LHCN-M2 (cell line): ENCODE measurements at regions not wholly inside any gene's neighbourhood (a gene's known extent, or its start where the extent isn't known, plus 50 kb on each side); places are given as distances from the start of the nearest gene placed in this dataset.
A peak's percentile ranks its signal among the peaks of the same experiment; 100 is the strongest.
"Not testable (repeated sequence)": the region's sequence is repeated elsewhere in the genome, so short reads cannot be mapped to it uniquely, and the experiment has no call there.

ENCODE experiments used
- DNase-seq: peaks from one replicate; pipeline ENCODE4 v3.0.0-alpha.2; 2012; ENCODE audit warnings: low read depth

DNA sequence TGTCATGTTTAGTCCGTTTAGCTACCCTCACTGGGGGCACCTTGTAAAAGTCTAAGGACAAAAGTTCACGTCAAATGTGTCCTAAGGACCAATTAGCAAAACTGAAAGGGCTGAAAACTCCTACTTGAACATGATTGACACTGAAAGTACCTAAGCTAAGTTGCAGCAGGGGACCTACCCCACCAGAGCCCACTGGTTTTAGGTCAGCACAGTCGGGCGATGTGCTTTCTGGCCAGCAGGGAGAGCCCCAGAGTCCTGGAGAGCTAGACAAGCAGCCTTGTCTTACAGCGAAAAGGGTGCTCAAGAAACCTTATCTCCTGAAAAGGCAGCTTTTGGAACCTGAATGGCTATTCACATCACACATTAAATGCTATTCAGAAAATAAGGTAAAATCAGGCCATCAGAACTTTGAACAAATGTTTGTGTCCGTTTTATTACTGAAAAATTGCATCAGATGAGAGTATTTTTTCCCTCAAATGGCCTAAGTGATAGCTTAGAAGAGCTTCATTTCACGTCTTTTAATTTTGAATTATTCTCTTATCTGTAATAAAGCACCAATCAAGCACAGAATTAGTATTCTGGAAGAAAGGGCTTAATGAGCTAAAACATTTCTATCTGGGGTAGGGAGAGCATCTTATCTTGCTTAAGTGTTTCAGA, 52.2 kb upstream of the MKI67 start:
- peak; percentile 23 for DNase-seq

DNA sequence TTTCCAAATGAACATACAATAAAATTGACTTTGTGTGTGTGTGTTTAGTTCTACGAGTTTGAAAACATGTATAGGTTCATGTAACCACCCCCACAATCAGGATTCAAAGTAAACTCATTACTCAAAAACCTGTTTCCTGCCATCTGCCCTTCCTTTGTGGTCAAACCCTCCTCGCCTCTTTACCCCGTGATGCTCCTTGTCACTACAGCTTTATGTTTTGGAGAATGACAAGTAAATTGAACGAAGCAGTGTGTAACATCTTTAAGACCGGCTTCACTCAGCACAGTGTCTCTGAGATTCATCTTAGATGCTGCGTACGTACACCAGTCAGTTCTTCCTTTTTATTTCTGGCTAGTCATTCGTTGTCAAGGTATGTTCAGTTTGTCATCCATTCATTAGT, 54.6 kb upstream of the MKI67 start:
- DNase-seq = no peak

DNA sequence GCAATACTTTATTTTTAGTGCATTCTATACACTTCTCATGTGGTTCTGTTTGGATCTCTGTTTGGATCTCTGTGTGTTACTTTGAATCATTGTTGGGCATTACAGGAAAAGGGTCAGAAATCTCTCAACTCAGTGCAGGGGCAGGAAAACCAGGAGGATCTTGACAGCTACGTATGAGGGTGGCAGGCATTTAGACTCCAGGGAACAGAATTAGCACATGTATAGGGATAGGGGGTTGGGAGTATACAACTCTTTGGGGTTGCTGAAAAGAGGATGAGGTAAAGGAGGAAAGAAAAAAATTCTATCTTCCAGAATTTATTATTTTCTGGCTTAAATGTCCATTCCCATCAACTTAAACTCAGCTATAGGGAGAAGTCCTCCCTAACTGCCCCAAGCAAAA, 59.4 kb upstream of the MKI67 start:
- DNase-seq = no peak

DNA sequence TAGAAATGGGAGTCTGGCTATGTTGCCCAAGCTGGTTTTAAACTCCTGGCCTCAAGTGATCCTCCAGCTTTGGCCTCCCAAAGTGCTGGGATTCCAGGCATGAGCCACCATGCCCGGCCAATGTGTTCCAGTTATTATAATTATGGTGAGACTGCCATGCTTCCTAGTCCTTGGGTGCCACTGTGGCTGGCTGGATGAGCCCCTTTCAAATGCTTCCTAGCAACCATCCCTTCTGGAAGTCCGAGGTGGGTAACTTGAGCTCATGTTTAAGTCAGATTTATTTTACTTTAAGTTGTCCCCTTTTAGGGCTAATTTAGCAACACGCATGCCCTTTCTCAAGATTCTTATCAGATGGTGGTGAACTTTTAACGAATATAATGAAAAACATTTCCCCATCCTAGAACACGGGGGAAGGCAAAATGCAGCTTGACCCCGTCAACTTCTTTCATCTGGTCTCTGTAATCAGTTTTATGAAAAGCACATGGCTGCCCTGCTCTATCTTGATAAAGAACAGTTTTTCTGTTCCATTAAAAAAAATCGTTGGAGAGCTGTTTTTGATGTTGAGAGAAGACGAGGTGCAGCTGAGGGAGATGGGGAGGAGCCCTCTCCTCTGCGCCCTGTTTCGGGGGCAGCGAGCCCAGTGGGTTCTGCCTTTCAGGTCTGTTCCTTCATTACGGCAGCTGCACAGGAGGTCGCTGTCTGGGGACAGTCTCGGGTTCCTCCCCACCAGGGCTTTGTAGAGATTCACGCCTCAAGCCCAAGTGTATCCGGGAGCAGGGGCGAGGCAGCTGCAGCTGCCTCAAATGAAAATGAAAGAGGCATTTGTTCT, 61.0 kb upstream of the MKI67 start:
- DNase-seq = no peak

DNA sequence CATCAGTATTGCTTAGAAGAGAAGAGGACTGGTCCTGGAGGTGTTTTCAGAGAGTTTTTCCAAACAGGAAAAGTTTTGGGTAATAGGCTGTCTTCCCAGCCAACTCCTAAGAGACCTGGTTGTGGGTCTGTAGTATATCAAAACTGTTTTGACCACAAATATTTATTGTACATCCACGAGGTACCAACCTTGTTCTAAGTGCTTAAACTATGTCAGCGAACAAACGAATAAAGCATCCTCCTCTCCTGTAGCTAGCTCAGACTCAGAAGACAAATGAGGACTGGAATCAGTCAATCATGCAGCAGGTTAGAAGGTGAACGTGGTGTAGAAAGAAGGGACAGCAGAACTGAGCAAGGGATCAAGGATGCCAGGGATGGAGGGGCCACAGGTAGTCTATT, 61.6 kb upstream of the MKI67 start:
- DNase-seq = no peak

DNA sequence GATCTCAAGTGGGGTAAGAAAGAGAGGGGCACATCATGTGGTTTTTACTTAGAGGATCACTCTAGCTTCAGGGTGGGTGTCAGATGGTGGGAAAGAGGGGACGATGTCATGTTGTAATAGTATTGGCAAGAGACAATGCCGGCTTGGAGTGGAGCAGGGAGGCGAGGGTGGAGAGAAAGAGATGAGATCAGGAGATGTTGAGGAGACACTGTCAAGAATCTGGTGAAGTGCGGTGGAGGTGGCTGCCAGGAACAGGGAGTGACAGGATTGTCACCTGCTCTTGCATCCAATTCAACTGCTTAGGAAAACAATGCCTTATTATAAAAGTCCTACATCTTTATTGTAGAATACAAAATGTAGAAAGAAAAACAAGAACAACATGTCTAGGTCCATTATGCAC, 63.0 kb upstream of the MKI67 start:
- DNase-seq = no peak

DNA sequence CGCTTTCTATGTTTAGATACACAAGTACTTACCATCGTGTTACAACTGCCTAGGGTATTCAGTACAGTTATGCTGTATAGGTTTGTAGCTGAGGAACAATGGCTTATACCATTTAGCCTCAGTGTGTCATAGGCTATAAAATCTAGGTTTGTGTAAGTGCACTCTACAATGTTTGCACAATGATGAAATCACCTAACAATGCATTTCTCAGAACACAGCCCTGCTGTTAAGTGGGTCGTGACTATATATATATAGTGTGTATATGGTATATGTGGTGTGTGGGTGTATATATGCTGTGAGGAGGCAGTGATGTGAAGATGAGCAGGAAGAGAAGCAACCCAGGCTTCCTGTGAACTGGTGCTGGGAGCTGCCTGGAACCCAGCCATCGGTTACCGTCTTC, 65.6 kb upstream of the MKI67 start:
- no peak for DNase-seq

DNA sequence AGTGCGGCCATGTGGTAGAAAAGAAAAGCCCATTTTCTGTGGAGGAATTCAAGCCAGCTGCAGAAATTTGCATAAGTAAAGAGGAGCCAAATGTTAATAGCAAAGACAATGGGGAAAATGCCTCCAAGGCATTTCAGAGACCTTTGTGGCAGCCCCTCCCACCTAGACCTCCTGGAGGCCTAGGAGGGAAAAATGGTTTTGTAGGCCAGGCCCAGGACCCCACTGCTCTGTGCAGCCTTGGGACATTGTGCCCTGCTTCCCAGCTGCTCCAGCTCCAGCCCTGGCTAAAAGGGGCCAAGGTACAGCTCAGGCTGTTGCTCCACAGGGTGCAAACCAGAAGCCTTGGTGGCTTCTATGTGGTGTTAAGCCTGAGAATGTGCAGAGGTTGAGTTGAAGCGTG, 75.6 kb upstream of the MKI67 start:
- not testable (repeated sequence) for DNase-seq

DNA sequence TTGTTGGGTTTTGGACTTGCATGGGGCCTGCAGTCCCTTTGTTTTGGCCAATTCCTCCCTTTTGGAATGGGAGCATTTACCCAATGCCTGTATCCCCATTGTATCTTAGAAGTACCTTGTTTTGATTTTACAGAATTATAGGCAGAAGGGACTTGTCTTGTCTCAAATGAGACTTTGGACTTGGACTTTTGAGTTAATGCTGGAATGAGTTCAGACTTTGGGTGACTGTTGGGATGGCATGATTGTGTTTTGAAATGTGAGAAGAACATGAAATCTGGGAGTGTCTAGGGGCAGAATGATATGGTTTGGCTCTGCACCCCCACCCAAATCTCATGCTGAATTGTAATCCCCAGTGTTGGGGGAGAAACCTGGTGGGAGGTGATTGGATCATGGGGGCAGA, 76.8 kb upstream of the MKI67 start:
- DNase-seq = no peak

DNA sequence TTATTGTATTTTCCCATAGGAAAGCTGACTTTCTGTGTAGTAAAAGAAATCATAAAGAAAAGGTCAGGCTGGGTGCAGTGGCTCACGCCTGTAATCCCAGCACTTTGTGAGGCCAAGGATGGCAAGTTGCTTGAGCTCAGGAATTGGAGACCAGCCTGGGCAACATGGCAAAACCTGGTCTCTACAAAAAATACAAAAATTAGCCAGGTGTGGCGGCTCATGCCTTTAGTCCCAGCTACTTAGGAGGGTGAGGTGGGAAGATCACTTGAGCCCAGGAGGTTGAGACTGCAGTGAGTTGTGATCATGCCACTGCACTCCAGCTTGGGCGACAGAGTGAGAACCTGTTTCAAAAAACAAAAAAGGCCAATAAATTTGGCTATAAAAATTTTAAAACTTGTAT, 79.4 kb upstream of the MKI67 start:
- DNase-seq = not testable (repeated sequence)

DNA sequence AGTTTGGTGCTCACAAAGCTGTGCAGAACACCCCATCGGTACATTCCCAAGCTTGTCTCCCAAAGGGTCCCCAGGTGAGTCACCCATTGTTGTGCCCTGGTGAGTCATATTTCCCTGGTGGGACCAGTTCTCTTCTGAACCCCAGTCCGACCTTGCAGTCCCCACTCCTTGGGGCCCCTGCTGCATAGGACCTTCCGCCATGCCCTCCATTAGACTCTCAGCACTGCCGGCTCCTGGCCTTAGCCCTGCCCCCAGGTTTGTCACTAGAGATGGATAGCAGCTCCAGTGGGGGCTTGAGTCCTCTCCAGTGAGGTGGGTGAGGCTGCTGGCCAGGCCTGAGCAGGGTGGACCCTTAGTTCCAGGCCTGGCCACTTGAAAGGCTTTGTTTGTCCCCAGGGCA, 80.5 kb upstream of the MKI67 start:
- DNase-seq = no peak

DNA sequence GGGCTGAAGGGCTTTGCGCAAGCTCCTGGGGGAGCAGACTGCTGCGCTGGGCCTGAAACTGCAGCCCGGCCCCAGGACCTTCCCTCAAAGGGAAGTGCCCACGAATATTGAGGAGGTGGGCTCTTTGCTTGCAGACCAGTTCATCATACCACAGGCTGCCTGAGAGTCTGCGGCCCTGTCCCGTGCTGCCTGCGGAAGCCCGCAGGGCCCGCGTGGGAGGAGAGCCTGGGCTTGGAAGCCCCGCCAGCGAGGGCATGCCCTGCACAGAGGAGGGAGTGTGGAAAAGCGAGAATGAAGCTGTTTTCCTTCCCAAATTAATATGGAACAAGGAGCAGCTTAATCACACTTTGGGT, 83.6 kb upstream of the MKI67 start:
- no peak for DNase-seq

DNA sequence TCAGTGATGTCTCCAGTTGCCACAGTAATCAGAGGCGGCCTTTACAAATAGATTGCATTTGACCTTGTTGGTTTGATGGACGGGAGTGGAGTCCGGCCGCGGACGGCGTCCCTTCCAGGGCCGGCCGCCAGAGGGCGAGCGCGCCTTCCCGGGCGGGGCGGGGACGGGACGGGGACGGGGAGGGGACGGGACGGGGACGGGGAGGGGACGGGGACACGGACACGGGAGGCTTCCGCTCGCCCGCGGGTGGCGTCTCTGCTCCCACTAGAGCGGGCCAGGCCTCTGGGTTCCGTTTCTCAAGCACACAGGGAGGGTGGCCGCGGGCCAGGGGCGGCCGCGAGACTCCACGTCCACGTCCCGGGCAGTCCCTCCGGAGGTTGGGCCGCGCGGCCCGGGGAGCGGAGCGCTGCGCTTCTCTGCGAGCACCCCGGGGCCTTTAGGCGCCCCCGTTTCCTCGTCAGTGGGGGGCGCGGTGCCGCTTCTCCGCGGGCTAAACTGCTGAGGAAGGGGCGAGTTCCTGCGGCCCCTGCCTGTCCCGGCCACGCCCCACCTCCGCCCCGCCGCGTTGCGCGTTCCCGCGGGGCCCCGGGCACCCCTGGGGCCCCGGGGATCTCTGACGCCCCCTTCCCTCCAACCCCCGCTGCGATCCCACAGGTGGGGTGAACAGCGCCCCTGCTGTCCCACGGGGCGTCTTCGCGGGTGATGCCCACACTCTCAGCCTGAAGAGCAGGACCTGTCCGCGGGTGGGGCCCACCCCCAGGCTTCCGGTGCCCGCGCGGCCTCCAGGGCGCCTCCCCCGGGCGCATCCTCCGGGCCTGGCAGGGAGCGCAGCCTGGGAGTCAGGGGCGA, 84.2 kb upstream of the MKI67 start:
- no peak for DNase-seq

DNA sequence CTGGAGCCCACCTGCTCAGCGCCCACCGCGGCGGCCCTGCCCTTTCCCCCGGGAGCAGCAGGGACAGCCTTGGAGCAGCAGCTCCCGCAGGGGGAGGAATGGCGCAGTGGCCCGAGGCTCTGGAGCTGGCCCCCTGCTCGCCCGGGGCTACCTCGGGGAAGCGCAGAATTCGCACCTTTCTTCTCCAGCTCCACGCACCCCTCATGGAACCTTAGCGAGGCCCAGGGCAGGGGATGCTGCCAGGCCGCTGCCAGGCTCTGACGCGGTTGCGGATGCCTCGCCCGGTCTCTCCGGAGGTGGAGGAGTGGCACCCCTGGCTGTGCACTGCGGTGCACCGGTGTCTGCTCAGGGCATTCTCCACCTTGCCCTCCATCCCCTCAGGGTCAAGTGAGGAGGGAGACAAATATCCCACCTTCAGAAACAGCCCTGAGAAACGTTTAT, 84.9 kb upstream of the MKI67 start:
- no peak for DNase-seq

DNA sequence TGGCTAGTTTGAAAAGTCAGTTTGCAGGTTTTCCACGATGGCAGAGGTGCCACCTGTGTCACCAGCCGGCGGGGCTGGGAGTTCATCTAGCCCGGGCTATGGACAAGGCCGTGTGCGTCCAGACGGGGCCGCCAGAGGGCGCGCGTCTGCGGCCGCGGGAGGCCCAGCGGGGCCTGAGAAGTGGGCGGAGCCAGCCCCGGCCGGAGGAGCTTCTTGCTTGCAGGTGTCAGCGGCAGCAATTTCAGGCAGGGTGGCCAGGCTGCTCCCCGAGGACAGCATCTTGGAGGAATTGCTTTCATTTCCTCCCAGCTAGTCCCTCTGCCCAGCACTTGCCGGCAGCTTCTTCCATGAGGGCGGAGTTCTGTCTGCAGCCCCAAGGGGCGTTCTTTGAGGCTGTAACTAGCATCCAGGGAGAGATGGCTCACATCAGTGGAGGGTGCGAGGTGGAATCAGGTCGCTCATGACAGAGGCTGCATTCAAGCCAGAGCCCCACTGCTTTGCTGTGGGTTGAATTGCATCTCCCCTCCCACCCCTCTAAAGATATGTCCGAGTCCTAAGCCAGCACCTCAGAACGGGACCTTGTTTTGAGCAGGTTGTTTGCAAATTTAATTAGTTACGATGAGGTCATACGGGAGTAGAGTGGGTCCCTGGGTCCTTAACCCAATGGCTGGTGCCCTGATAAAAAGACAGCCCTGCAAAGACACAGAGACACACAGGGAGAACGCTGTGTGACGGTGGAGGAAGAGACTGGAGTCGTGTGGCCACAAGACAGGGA, 85.9 kb upstream of the MKI67 start:
- peak; percentile 31 for DNase-seq

DNA sequence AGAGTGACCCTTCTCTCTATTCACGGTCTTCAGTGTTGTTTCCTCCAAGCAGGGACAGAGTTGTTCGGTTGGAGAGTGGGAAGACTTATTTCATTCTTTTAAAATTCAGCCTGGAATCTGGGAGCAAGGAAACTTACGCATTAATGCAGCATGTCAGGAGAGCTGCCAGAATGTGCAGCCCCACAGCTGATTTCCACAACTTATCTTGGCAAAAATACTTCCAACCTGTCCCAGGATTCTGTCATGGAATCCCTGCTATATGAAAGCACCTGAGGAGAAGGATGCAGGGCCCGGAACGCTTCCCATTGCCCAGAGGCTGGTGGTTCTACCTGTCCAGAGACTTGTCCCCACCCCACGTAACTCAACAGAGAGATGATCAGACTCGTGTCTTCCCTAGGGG, 86.9 kb upstream of the MKI67 start:
- no peak for DNase-seq

DNA sequence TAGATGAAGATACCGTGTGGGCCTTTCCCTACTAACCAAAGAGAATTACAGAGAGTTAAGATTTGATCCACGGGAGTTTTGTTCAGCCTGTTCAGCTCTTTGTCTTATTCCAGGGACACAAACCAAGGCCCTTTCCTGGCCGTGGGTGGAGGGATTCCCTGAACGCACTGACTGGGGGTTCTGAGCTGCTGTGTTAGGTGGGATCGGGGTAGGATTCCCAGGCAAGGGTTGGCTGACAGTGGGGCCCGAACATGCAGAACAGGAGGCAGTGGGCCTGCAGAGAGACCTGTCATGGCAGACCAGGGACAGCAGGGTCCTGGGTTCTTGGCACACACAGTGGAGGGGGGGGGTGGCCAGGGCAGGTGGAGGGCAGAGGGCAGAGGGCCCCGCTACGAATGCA, 89.5 kb upstream of the MKI67 start:
- DNase-seq = no peak

DNA sequence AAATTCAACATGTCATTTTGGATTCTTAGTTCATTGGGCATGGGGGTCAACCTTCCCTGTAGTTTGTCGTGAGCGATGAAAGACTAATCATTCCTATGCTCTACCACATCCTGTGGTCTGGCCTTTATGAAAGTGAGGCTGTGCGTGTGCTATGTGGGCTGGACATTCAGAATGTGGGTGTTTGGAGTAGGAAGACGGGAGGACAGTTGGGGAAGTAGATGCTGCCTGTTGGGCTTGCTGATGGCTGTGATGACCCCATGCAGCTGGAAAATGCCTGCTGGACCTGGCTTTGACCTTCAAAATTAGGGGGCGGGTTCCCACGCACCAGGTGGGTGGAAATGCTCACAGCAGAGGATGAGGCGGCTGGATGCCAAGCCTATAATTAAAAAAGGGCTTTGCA, 90.9 kb upstream of the MKI67 start:
- DNase-seq = no peak

DNA sequence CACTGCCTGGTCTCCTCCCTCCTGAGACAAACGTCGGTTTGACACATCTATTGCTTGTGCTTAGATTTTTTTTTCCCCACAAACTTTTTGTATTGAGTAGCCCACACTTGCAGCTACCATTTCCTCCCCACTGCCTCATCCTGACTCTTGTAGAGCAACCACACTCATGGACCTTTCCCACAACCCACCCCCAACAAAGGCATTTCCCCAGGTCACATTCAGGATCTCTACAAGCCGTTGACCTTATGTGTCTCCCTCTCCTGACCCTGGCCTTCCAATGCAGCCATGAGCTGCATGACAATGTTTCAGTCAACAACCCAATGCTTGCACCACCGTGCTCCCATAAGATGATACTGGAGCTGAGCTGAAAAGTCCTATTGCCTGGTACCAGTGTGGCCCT, 91.9 kb upstream of the MKI67 start:
- DNase-seq = no peak

DNA sequence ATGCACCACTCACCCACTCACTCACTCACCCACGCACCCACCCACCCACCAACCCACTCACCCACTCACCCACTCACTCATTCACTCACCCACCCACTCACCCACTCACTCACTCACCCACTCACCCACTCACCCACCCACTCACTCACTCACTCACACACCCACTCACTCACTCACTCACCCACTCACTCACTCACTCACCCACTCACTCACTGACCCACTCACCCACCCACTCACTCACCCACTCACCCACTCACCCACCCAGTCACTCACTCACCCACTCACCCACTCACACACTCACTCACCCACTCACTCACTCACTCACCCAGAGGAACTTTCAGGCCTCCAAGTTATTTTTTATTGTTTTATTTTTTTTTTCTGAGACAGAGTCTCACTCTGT, 93.1 kb upstream of the MKI67 start:
- DNase-seq = no peak

DNA sequence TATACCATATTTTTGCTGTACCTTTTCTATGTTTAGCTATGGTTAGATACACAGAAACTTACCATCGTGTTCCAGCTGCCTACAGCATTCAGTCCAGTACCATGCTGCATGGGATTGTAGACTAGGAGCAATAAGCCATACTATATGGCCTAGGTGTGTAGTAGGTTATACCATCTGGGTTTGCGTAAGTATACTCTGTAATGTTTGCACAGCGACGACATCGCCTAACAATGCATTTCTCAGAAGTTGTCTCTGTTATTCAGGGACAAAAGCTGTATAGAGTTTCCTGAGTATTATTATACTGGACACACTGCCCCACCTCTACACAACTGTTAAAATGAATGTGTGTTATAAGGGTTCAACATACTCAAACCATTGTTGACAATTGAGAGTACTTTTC, 93.8 kb upstream of the MKI67 start:
- DNase-seq = no peak

DNA sequence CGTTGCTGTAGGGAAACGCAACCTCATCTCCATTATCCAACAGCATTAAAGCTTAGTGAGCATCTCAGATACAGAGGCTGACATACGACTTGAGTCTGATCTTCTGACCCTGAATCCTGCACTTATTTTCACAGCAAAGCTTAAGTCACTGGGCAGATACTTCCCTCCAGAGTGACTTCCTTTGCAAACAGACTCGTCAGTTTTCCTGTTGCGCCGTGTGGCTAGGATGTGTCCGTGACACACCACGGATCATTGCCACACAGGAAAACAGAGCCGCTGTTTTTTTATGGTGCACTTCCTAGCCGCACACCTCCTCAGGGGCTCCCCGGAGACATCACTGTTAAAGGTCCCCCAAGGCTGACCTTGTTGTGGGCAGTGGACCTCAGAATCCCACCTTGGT, 94.9 kb upstream of the MKI67 start:
- DNase-seq = no peak
